GM18867 (cell line): ENCODE measurements at regions not wholly inside any gene's neighbourhood (a gene's known extent, or its start where the extent isn't known, plus 50 kb on each side); places are given as distances from the start of the nearest gene placed in this dataset.

ENCODE experiments used
- ATAC-seq: cut with Tn5 transposase; IDR thresholded peaks from one replicate; pipeline ENCODE4 v1.9.1; 2021; ENCODE audit warnings: mild to moderate bottlenecking, moderate library complexity; ENCODE audit not compliant: unreplicated experiment

- ATAC-seq, result peak; percentile 45
Observed at GRCh38 chr9:111149018-111149759, 110.9 kb upstream of the LPAR1 start.

DNA sequence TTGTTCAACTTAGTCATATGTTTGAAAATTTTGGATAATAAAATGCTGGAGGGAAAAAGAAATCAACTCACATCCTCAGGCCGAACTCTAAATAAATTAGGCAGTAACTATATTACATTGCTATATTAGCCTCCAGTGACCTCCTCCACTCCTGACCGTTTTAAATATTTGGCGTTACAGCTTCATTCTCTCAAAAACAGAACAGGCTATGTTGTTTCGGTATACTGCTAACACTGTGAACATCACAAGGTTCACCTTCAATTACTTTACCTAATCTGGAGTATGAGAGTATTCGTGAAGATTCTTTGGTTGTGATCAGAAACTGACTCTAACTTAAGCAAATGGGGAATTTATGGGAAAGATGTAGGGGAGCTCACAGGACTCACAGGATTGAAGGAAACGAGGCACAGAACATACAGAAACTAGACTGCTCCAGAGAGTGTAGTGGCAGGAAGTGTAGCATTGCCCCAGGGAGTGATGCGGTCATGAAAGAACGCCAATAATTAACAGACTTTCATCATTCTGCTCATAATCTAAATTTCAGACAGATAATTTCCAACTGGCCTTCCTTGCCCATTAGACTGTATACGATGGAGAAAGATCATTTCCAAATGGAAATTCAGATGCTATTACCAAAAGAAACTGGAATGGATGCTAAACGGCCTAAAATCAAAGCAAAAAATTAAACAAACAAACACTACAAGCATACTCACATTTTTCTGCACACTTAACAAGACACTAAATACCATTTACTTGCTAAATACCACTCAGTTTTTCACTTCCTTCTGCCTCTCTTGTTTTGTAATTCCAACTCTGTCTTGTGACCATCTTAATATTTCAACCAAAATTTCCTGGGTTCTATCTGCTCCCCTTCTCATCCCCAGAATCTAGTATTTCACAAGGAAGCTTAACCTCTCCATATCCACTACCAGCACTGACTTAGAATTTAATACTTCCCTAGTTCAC lies 110.1 kb upstream of the LPAR1 start:
- peak; percentile 19 for ATAC-seq

GRCh38 chr9:111147041-111147440 lies 108.8 kb upstream of the LPAR1 start:
- no peak for ATAC-seq

DNA sequence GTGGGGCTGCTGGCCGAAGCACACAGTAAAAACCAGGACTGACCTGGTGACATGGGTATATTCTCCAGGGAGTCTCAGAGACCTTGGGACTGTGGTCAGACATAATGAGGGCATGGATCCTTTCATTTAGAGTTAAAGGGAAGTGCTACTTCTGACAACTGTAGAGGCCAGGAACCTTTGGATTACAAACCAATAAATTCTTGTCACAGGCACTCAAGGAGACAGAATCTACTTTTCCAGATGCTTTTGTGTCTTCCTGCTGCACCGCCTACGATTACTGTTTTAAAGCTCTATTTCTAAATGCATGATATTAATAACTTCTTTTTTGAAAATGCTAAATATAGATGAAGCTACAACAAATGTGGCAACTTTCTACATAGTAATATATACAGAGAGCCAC lies 106.5 kb upstream of the LPAR1 start:
- no peak for ATAC-seq

DNA sequence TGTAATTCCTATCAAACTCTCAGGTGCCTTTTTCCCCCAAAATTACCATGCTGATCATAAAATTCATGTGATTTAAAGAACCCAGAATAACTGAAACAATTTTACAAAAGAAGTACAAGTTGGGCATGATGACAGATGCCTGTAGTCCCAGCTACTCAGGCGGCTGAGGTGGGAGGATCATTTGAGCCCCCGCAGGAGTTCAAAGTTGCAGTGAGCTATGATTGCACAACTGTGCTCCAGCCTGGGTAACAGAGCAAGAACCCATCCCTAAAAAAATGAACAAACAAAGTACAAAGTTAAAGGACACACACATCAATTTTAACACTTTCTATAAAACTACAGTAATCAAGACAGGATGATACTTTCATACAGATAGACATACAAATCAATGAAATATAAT lies 97.9 kb upstream of the LPAR1 start:
- ATAC-seq, result no peak

DNA sequence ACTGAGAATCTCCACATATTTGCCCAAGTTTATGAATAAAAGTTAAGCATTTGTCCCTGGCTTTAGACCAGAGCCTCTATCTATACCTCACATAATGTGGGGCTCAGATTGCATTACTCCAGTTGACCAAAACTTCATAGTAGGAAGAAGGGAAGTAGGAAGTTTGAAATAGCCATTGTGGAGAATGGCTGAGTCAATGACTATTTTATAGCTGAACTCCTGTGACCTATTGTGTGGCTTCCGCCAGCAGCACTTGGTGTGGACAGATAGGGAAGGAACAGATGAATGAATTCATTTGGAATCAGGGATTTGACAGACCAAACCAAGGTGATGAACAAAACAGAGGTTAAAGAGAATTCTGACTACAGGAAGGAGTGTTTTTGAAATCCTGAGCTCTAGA lies 92.9 kb upstream of the LPAR1 start:
- ATAC-seq, result no peak

- ATAC-seq, result no peak
Observed at GRCh38 chr9:111120526-111120925, 82.3 kb upstream of the LPAR1 start.

GRCh38 chr9:111118256-111118948 lies 80.1 kb upstream of the LPAR1 start:
- no peak for ATAC-seq

- ATAC-seq, result no peak
Observed at GRCh38 chr9:111114486-111114885, 76.2 kb upstream of the LPAR1 start.

- ATAC-seq, result no peak
Observed at GRCh38 chr9:111113712-111114111, 75.4 kb upstream of the LPAR1 start.

GRCh38 chr9:111110805-111111204 lies 72.5 kb upstream of the LPAR1 start:
- ATAC-seq, result no peak

DNA sequence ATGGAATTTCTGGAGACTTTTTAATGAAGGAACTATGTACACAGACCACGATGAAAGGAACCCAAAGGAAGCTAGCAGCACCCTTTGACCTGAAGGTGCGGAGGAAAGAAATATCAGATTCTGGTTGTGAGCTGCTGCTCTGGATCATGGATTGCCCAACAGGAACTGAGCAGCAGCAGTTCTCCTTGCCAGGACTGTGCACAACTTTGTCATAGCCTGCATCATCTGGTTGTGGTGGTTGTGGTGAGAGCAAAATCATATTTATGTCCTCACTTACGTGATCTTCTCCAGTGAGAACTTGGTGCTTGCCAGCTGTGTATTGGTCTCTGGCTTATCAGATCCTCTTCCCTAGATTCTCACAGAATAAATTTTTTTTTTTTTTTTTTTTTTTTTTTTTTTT lies 70.7 kb upstream of the LPAR1 start:
- no peak for ATAC-seq

GRCh38 chr9:111107141-111107540 lies 68.9 kb upstream of the LPAR1 start:
- ATAC-seq, result no peak

- ATAC-seq, result no peak
Observed at GRCh38 chr9:111106202-111106601, 67.9 kb upstream of the LPAR1 start.

GRCh38 chr9:111102793-111103464 lies 64.7 kb upstream of the LPAR1 start:
- ATAC-seq, result no peak

DNA sequence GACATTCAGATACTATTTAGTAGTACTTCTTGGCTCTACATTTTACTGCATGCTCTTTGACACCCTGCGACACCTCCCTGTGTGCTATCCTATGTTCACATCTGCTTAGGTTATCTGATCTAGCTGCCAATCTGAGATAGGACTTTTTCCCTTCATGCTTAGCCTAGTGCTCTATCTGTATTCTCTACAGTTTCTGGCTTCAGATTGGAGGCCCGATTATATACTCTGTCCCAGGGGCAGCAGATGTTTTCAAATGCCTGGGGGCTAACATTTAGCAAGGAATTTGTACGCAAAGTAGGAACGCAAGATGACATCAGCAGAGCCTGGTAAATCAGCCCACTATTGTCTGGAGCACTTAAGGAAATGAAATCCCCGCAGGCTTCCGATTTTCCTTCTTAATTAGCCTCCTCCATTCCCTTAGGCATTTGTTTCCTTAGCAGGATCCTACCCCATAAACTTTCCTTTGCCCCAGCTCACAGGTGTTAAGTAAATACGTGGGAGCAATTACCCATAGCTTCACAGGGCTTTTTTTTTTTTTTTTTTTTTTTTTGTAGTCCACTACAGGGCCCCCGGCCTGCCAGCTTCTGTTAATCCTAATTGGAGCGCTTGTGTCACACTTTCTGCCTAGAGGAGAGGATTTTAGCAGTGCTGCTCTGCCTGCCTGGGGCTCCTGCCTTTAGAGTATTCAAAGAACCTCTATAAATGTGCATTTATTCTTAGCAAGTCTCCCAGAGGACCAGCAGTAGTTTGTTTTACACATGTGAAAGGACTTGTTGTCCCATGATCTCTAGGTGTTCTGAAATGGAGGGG lies 61.1 kb upstream of the LPAR1 start:
- no peak for ATAC-seq

- ATAC-seq, result no peak
Observed at GRCh38 chr9:111098093-111098492, 59.8 kb upstream of the LPAR1 start.

- ATAC-seq, result no peak
Observed at GRCh38 chr9:111096051-111096450, 57.8 kb upstream of the LPAR1 start.

- ATAC-seq, result no peak
Observed at GRCh38 chr9:111095441-111095840, 57.2 kb upstream of the LPAR1 start.

- ATAC-seq, result no peak
Observed at GRCh38 chr9:111094958-111095357, 56.7 kb upstream of the LPAR1 start.
